NT2/D1 (cell line): ENCODE measurements at regions not wholly inside any gene's neighbourhood (a gene's known extent, or its start where the extent isn't known, plus 50 kb on each side); places are given as distances from the start of the nearest gene placed in this dataset.

Source experiments
- DNase-seq: peaks from one replicate; pipeline ENCODE4 v3.0.0-alpha.2; 2011; ENCODE audit warnings: low read depth, low spot score
- H3K27me3 ChIP-seq: 2 replicates; pipeline ENCODE4 v1.6.0; 2011; ENCODE audit warnings: mild to moderate bottlenecking; ENCODE audit not compliant: insufficient read length, insufficient read depth
- H3K36me3 ChIP-seq: 2 replicates; pipeline ENCODE4 v1.6.1; 2011; ENCODE audit warnings: mild to moderate bottlenecking, low read length, mixed read lengths; ENCODE audit not compliant: insufficient read depth, insufficient read length
- H3K4me1 ChIP-seq: 2 replicates; pipeline ENCODE4 v1.5.1; 2011; ENCODE audit not compliant: insufficient read depth, insufficient read length
- H3K4me3 ChIP-seq: 2 replicates; pipeline ENCODE4 v1.5.1; 2011; ENCODE audit warnings: low read depth; ENCODE audit not compliant: insufficient read length
- H3K9ac ChIP-seq: 2 replicates; pipeline ENCODE4 v1.6.0; 2011; ENCODE audit warnings: low read depth; ENCODE audit not compliant: insufficient read length
- H3K9me3 ChIP-seq: 2 replicates; pipeline ENCODE4 v1.5.1; 2011; ENCODE audit warnings: mild to moderate bottlenecking, low read length; ENCODE audit not compliant: insufficient read depth
- SUZ12 ChIP-seq: IDR thresholded peaks from 2 replicates; pipeline ENCODE4 v1.6.1; 2011; ENCODE audit not compliant: insufficient read length, insufficient read depth; ENCODE audit errors: extremely low read depth
- YY1 ChIP-seq: IDR thresholded peaks from 2 replicates; pipeline ENCODE4 v1.6.1; 2011; ENCODE audit not compliant: insufficient read length, insufficient read depth
- ZNF274 ChIP-seq: IDR thresholded peaks from 2 replicates; pipeline ENCODE4 v1.6.1; 2011; ENCODE audit warnings: mild to moderate bottlenecking, low read depth, low read length

DNA sequence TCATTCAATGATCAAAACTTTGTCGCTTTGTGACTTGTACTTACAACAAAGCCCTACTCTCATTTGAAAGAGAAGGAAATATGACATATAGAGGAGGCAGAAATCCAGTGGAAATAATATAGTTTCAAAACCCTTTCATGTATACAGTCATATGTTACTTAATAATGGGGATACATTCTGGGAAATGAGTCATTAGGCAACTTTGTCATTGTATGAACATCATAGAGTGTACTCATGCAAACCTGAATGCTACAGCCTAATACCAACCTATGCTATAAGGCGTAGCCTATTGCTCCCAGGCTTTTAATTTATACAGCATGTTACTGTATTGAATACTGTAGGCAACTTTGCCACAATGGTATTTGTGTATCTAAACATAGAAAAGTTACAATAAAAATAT, 69.0 kb upstream of the SMC2 start:
- Histone ChIP-seq H3K4me3 (no peak overlapping the region), H3K9me3 (no peaks in the 10 kb centered on the region), H3K9ac (no peak overlapping the region), H3K36me3 (no peaks in the 10 kb centered on the region), H3K4me1 (no peaks in the 10 kb centered on the region), H3K27me3 (no peaks in the 10 kb centered on the region)
- TF ChIP-seq YY1: no peak
- TF ChIP-seq ZNF274: no peak
- TF ChIP-seq SUZ12: no peak
- no peak for DNase-seq

DNA sequence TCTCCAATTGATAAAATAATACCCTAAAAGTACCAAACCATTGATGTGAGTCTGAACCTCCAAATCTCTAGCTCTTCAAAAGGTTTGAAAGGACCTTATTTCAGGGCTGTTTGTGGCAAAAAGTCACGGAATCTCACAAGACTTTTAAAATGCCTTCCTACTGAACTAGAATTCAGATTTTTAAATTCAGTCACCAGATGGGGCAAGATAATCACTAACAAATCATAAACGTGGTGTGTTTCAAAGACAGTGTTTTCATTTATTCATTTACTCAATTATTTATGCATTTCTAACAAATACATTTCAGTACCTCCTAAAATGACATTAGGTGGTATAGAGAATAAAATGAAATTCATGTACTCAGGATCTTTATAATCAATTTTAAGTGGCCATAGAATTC, 68.2 kb upstream of the SMC2 start:
- Histone ChIP-seq H3K9ac (no peak overlapping the region), H3K36me3 (no peaks in the 10 kb centered on the region), H3K4me1 (no peaks in the 10 kb centered on the region), H3K4me3 (no peak overlapping the region), H3K9me3 (no peaks in the 10 kb centered on the region), H3K27me3 (no peaks in the 10 kb centered on the region)
- no peak for DNase-seq
- TF ChIP-seq SUZ12 (no peak), YY1 (no peak), ZNF274 (no peak)

DNA sequence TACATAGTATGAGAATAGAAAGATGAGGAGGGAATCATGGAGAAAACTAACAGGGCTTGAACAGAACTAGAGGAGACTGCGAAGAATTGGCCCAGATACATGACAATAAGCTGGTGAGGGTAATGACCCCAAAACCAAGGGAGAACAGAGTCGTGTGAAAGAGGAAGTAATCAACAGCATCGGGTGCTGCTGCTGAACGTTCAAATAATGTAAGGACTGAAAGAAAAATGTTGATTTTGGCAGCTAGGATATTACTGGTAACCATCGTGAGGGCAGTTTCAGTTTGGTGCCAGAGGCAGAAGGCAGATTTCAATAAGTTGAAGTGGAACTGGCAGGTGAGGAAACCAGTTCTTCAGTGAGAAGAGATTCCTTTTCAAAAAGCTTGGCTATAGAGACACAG, 66.8 kb upstream of the SMC2 start:
- Histone ChIP-seq H3K9ac (no peak overlapping the region), H3K36me3 (no peaks in the 10 kb centered on the region), H3K4me1 (no peaks in the 10 kb centered on the region), H3K27me3 (no peaks in the 10 kb centered on the region), H3K9me3 (no peaks in the 10 kb centered on the region), H3K4me3 (no peak overlapping the region)
- DNase-seq: no peak
- TF ChIP-seq YY1 (no peak), SUZ12 (no peak), ZNF274 (no peak)

DNA sequence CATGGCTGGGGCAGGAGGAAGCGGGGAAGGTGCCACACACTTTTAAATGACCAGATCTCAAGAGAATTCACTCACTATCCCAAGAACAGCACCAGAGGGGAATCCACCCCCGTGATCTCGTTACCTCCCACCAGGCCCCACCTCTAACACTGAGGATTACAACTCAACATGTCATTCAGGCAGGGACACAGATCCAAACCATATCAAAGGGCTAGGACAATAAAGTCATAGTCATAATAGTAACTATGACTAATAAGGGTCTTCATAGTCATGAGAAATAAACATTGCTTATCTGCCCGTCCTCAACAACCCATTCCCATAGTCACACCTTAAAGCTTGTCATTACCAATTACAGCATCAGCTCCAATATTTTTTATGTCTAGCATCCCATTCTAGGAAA, 65.3 kb upstream of the SMC2 start:
- Histone ChIP-seq H3K36me3 (no peaks in the 10 kb centered on the region), H3K9ac (no peak overlapping the region), H3K4me3 (no peak overlapping the region), H3K27me3 (no peaks in the 10 kb centered on the region), H3K9me3 (no peaks in the 10 kb centered on the region), H3K4me1 (no peaks in the 10 kb centered on the region)
- TF ChIP-seq ZNF274 (no peak), YY1 (no peak), SUZ12 (no peak)
- DNase-seq: no peak
